OCI-LY3 (cell line): ENCODE measurements at regions not wholly inside any gene's neighbourhood (a gene's known extent, or its start where the extent isn't known, plus 50 kb on each side); places are given as distances from the start of the nearest gene placed in this dataset.

Experiments used
- H2AFZ ChIP-seq: fragments of 200-600, 300-600 bp; shearing (Covaris generic); 2 replicates; pipeline ENCODE4 v1.6.0; 2014; ENCODE audit warnings: antibody characterized with exemption, low read depth, low read length
- H3K27ac ChIP-seq: fragments of 200-600, 300-600 bp; sonication (generic); 2 replicates; pipeline ENCODE4 v1.5.1; 2014; ENCODE audit warnings: mild to moderate bottlenecking, low read length, moderate library complexity, mixed read lengths
- H3K27me3 ChIP-seq: fragments of 200-600, 300-600 bp; sonication (generic); 2 replicates; pipeline ENCODE4 v1.6.1; 2014; ENCODE audit warnings: low read depth, low read length, mixed read lengths
- H3K36me3 ChIP-seq: fragments of 200-600, 300-600 bp; sonication (generic); replicated peaks from 2 replicates; pipeline ENCODE3; 2014; ENCODE audit warnings: low read depth, low read length, mixed read lengths
- H3K4me1 ChIP-seq: fragments of 300-600, 200-600 bp; sonication (generic); 2 replicates; pipeline ENCODE4 v1.6.1; 2014; ENCODE audit warnings: low read length, mixed read lengths
- H3K4me2 ChIP-seq: fragments of 200-600, 300-600 bp; sonication (generic); 2 replicates; pipeline ENCODE4 v1.6.1; 2014; ENCODE audit warnings: low read length, mixed read lengths
- H3K4me3 ChIP-seq: fragments of 300-600, 200-600 bp; sonication (generic); 2 replicates; pipeline ENCODE4 v1.5.1; 2014; ENCODE audit warnings: antibody characterized with exemption, mild to moderate bottlenecking, low read length, moderate library complexity
- H3K79me2 ChIP-seq: fragments of 300-600, 200-600 bp; shearing (Covaris generic); 2 replicates; pipeline ENCODE4 v1.6.1; 2014; ENCODE audit warnings: mild to moderate bottlenecking, low read length, mixed read lengths
- H3K9ac ChIP-seq: fragments of 300-600, 200-600 bp; shearing (Covaris generic); 2 replicates; pipeline ENCODE4 v1.6.0; 2014; ENCODE audit warnings: mild to moderate bottlenecking, low read length, moderate library complexity
- H3K9me3 ChIP-seq: fragments of 200-600, 300-600 bp; shearing (Covaris generic); 2 replicates; pipeline ENCODE4 v1.6.1; 2014; ENCODE audit warnings: low read length, mixed read lengths; ENCODE audit not compliant: insufficient read depth
- H4K20me1 ChIP-seq: fragments of 200-600, 300-600 bp; sonication (generic); 2 replicates; pipeline ENCODE4 v1.6.1; 2016; ENCODE audit warnings: low read length, mixed read lengths; ENCODE audit not compliant: insufficient read depth
- EZH2phosphoT487 ChIP-seq: fragments of 200-600 bp; shearing (Covaris generic); IDR thresholded peaks from 2 replicates; pipeline ENCODE4 v1.6.1; 2018; ENCODE audit warnings: antibody characterized with exemption, mixed run types, low read depth
- TF ChIP-seq, protein P1 (sequence below): fragments of 200-600, 300-600 bp; sonication (generic); IDR thresholded peaks from 2 replicates; pipeline ENCODE4 v1.5.1; 2014; ENCODE audit warnings: antibody characterized with exemption, low read length, low read depth

DNA sequence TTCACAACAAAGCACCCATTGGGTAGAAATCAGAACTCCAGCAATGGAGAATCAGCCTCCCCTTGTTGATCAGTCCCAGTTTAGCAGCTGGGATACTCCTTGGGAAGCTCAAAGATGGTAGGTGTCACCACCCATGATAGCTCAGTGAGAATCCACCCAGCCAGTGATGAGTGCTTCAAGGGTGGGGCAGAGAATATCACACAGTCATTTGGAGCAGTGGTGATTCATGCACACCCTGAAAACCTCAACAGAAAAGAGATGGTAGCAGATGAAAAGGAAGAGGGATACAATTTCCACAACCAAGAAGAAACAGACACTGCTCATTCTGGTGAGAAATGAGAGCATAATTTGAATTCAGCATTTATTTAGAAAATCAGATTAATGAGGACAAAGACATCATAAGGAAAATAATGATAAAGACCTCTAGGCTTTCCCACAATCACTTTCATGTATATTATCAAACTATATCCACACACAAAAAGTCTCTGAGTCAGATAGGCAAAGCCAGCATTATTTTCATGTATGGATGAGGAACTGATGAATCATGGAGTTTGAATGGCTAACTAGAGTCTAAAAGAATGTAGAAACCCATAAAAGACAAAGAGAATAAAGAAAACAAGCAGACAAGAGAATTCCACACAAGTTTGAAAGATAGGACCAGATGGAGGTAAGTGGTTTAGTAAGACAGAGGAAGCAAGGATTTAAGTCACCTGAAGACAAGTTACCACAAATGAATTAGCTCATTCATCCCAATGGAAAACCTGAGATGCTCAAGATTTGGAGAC, 82.9 kb downstream of the FEM1C start:
- Histone ChIP-seq H3K4me3 (no peak overlapping the region), H2AFZ (no peak overlapping the region), H3K79me2 (no peaks in the 10 kb centered on the region), H4K20me1 (no peaks in the 10 kb centered on the region), H3K27ac (no peak overlapping the region), H3K9ac (no peak overlapping the region), H3K36me3 (no peaks in the 10 kb centered on the region), H3K27me3 (no peaks in the 10 kb centered on the region), H3K9me3 (no peaks in the 10 kb centered on the region), H3K4me1 (peaks cover 36% of the 10 kb centered on the region), H3K4me2 (no peak overlapping the region)
- TF ChIP-seq, protein P1, sequence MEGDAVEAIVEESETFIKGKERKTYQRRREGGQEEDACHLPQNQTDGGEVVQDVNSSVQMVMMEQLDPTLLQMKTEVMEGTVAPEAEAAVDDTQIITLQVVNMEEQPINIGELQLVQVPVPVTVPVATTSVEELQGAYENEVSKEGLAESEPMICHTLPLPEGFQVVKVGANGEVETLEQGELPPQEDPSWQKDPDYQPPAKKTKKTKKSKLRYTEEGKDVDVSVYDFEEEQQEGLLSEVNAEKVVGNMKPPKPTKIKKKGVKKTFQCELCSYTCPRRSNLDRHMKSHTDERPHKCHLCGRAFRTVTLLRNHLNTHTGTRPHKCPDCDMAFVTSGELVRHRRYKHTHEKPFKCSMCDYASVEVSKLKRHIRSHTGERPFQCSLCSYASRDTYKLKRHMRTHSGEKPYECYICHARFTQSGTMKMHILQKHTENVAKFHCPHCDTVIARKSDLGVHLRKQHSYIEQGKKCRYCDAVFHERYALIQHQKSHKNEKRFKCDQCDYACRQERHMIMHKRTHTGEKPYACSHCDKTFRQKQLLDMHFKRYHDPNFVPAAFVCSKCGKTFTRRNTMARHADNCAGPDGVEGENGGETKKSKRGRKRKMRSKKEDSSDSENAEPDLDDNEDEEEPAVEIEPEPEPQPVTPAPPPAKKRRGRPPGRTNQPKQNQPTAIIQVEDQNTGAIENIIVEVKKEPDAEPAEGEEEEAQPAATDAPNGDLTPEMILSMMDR: no peak
- TF ChIP-seq EZH2phosphoT487: no peak

DNA sequence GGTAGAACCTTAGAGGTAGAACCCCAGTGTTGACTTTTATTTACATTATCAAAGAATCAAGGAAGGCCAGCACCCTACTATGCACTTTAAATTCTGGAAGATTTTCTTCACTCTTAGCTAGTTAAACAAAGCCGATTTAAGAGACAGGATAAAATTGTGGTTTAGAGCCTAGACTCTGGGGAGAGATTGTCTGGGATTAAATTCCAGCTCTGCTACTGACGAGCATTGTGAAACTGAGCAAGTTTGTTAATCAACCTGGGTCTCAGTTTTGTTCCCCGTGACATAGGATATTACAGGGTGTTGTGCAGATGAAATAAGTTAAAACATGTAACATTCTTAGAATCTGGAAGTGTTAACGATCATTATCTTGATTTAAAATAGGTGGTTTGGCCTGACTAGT, 83.5 kb downstream of the FEM1C start:
- no peak overlapping the region for H2AFZ ChIP-seq
- H3K9ac ChIP-seq: no peak overlapping the region
- TF ChIP-seq, protein P1: no peak
- TF ChIP-seq EZH2phosphoT487: no peak
- H3K9me3 ChIP-seq: no peaks in the 10 kb centered on the region
- H3K27ac ChIP-seq: no peak overlapping the region
- no peaks in the 10 kb centered on the region for H3K36me3 ChIP-seq
- H3K4me1 ChIP-seq: peaks cover 36% of the 10 kb centered on the region
- H3K4me3 ChIP-seq: no peak overlapping the region
- no peak overlapping the region for H3K4me2 ChIP-seq
- no peaks in the 10 kb centered on the region for H3K27me3 ChIP-seq
- H3K79me2 ChIP-seq: no peaks in the 10 kb centered on the region
- no peaks in the 10 kb centered on the region for H4K20me1 ChIP-seq

DNA sequence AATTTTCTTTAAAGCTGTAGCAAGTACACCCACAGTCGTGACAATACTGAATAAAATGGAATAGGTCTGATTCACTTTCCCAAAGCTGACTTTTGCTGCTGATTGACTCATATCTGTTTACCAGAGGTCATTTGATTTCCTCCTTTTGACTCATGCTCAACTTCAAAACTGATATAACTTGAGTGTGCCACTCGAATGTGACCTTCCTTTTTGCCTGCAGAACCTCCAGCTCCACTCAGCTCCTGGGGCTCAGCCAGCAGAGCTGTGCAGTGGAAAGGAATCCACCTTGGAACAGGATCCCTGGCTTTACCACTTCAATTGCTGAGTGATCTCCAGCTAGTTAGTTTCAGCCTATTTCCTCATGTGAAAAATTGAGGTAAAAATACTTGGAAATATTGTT, 84.1 kb downstream of the FEM1C start:
- no peaks in the 10 kb centered on the region for H3K79me2 ChIP-seq
- H3K4me2 ChIP-seq: peak overlapping the region; percentile 60
- H3K4me1 ChIP-seq: peaks cover 36% of the 10 kb centered on the region
- 0 out of 2 replicates have a peak overlapping the region, but pooled peaks have one; percentile 6 for H3K4me3 ChIP-seq
- no peak overlapping the region for H3K9ac ChIP-seq
- no peak overlapping the region for H2AFZ ChIP-seq
- TF ChIP-seq, protein P1: no peak
- TF ChIP-seq EZH2phosphoT487: no peak
- H3K9me3 ChIP-seq: no peaks in the 10 kb centered on the region
- no peaks in the 10 kb centered on the region for H3K27me3 ChIP-seq
- no peaks in the 10 kb centered on the region for H3K36me3 ChIP-seq
- H3K27ac ChIP-seq: no peak overlapping the region
- H4K20me1 ChIP-seq: no peaks in the 10 kb centered on the region

DNA sequence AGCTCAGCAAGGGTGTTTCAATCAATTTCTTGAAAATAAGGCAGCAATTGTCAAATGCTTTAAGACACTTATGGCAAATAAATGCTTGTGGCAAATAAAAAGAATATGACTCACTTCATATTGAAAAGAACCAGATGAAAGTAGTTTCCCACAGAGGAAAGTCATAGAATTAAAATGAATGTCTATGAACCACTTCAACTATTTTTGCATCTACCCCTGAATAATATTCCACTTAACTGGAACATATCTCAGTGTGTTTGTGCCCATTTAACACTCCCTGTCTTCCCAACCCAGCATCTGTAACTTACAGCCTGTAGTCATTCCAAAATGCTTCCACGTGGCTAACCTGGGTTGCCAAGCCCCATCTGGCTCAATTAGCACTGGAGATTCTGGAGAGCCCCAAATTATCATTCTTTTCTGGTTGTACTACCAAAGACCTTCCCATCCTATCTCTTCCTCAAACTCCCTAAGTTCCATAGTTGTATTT, 84.7 kb downstream of the FEM1C start:
- Histone ChIP-seq H3K4me2 (peak overlapping the region; percentile 60), H3K79me2 (no peaks in the 10 kb centered on the region), H3K9me3 (no peaks in the 10 kb centered on the region), H2AFZ (no peak overlapping the region), H3K27ac (no peak overlapping the region), H3K27me3 (no peaks in the 10 kb centered on the region), H3K4me1 (peaks cover 36% of the 10 kb centered on the region), H3K4me3 (0 out of 2 replicates have a peak overlapping the region, but pooled peaks have one; percentile 6), H4K20me1 (no peaks in the 10 kb centered on the region), H3K9ac (no peak overlapping the region), H3K36me3 (no peaks in the 10 kb centered on the region)
- TF ChIP-seq, protein P1: no peak
- TF ChIP-seq EZH2phosphoT487: no peak
